ENCODE measurements at regions not wholly inside any gene's neighbourhood (a gene's known extent, or its start where the extent isn't known, plus 50 kb on each side); places are given as distances from the start of the nearest gene placed in this dataset.

- peak in 1 of 3 donors; percentile 0 for DNase-seq
Observed at GRCh38 chrX:101160001-101160400, 59.6 kb upstream of the DRP2 start.

GRCh38 chrX:101163166-101163565, 56.4 kb upstream of the DRP2 start:
- no peak for DNase-seq

GRCh38 chrX:101164766-101165590, 54.6 kb upstream of the DRP2 start:
- DNase-seq: no peak
